ENCODE measurements at regions not wholly inside any gene's neighbourhood (a gene's known extent, or its start where the extent isn't known, plus 50 kb on each side); places are given as distances from the start of the nearest gene placed in this dataset.

DNA sequence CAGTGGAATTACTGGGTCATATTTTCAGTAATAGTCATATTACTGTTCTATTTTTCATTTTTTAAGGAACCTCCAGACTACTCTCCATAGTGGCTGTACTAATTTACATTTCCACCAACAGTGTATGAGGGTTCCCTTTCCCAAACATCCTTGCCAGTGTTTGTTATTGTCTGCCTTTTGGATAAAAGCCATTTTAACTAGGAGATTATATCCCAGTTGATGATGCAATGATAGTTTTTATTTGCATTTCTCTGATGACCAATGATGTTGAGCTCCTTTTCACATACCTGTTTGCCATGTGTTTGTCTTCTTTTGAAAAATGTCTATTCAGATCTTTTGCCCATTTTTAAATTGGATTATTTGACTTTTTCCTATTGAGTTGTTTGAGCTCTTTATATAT, 410.8 kb downstream of the TTLL7 start:
- no peak overlapping the region for H3K27ac ChIP-seq
- H3K36me3 ChIP-seq, result no peaks in the 10 kb centered on the region
- H3K4me3 ChIP-seq, result no peak overlapping the region
- ATAC-seq (no peak), DNase-seq (no peak)
- no peak for TF ChIP-seq POLR2A (IDR thresholded peaks at IDR 0.05)
- TF ChIP-seq, protein P1, sequence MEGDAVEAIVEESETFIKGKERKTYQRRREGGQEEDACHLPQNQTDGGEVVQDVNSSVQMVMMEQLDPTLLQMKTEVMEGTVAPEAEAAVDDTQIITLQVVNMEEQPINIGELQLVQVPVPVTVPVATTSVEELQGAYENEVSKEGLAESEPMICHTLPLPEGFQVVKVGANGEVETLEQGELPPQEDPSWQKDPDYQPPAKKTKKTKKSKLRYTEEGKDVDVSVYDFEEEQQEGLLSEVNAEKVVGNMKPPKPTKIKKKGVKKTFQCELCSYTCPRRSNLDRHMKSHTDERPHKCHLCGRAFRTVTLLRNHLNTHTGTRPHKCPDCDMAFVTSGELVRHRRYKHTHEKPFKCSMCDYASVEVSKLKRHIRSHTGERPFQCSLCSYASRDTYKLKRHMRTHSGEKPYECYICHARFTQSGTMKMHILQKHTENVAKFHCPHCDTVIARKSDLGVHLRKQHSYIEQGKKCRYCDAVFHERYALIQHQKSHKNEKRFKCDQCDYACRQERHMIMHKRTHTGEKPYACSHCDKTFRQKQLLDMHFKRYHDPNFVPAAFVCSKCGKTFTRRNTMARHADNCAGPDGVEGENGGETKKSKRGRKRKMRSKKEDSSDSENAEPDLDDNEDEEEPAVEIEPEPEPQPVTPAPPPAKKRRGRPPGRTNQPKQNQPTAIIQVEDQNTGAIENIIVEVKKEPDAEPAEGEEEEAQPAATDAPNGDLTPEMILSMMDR (IDR thresholded peaks at IDR 0.05 in 4 of 5, conservative IDR thresholded peaks at IDR 0.05 in 1 of 5), result no peak
- no peaks in the 10 kb centered on the region for H3K9me3 ChIP-seq
- intact Hi-C loops (cut with DNase I; ENCODE audit: low total_unique reads) (no loop called here), in situ Hi-C loops (cut with MboI; ENCODE audit: low sequenced_read_pairs in 4 of 4) (no loop called here)
- H3K27me3 ChIP-seq, result no peaks in the 10 kb centered on the region
- no peaks in the 10 kb centered on the region for H3K4me1 ChIP-seq

- intact Hi-C loops (cut with DNase I; ENCODE audit: low total_unique reads) (no loop called here), in situ Hi-C loops (cut with MboI; ENCODE audit: low sequenced_read_pairs in 4 of 4) (no loop called here)
- TF ChIP-seq POLR2A (IDR thresholded peaks at IDR 0.05), result no peak
- TF ChIP-seq, protein P1 (IDR thresholded peaks at IDR 0.05 in 4 of 5, conservative IDR thresholded peaks at IDR 0.05 in 1 of 5), result no peak
- DNase-seq, result no peak
- Histone ChIP-seq H3K27ac (no peak overlapping the region), H3K4me3 (no peak overlapping the region), H3K36me3 (no peaks in the 10 kb centered on the region), H3K27me3 (no peaks in the 10 kb centered on the region), H3K4me1 (no peaks in the 10 kb centered on the region), H3K9me3 (no peaks in the 10 kb centered on the region)
- ATAC-seq, result no peak
Observed at GRCh38 chr1:83583351-83584014, 415.4 kb downstream of the TTLL7 start.

DNA sequence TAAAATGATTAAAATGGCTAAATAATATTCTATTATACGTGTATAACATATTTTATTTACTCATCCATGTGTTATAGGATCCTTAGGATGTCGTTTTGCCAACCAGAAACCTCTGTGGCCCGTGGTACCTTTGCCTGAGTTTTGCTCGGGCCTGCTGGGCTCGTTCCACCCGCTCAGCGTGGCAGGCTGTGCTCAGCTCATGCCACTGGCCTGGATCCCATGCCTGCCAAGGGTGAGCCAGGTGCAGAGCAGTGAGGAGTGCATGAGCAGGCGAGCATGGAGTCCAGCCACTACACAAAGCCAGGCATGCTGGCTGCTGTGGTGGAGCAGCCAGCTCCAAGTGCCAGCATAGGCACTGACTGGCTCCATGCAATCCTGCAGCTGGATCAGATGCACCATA, 417.2 kb downstream of the TTLL7 start:
- intact Hi-C loops (cut with DNase I; ENCODE audit: low total_unique reads), result no loop called here
- Histone ChIP-seq H3K4me3 (no peak overlapping the region), H3K9me3 (no peaks in the 10 kb centered on the region), H3K36me3 (no peaks in the 10 kb centered on the region), H3K4me1 (no peaks in the 10 kb centered on the region), H3K27ac (no peak overlapping the region), H3K27me3 (no peaks in the 10 kb centered on the region)
- ATAC-seq, result no peak
- no peak for TF ChIP-seq POLR2A (IDR thresholded peaks at IDR 0.05)
- TF ChIP-seq, protein P1 (IDR thresholded peaks at IDR 0.05 in 4 of 5, conservative IDR thresholded peaks at IDR 0.05 in 1 of 5), result no peak
- DNase-seq, result no peak
- in situ Hi-C loops (cut with MboI; ENCODE audit: low sequenced_read_pairs in 4 of 4), result no loop called here

DNA sequence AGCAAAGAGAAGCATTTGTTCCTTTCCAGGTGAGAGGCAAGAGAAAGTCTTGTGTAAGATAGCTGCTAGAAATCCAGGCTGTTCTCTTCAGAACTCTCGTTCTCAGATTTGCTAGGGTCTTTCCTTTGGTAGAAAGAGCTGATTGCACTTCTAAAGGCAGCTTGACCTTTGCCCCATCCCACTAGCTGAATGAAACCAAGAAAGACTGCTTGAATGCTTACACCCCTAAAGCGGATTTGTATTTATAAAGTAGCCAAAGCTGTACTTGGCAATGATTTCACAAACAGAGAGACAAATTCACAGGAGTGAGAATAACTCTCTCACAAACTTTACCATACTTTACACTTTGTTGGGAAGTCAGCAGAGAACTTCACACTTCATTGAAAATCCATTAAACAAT, 424.1 kb downstream of the TTLL7 start:
- H3K4me1 ChIP-seq, result no peaks in the 10 kb centered on the region
- in situ Hi-C loops (cut with MboI; ENCODE audit: low sequenced_read_pairs in 4 of 4) (no loop called here), intact Hi-C loops (cut with DNase I; ENCODE audit: low total_unique reads) (no loop called here)
- H3K9me3 ChIP-seq, result no peaks in the 10 kb centered on the region
- no peak for TF ChIP-seq POLR2A (IDR thresholded peaks at IDR 0.05)
- TF ChIP-seq, protein P1 (IDR thresholded peaks at IDR 0.05 in 4 of 5, conservative IDR thresholded peaks at IDR 0.05 in 1 of 5), result no peak
- H3K36me3 ChIP-seq, result no peaks in the 10 kb centered on the region
- ATAC-seq, result no peak
- no peak overlapping the region for H3K4me3 ChIP-seq
- DNase-seq, result no peak
- no peaks in the 10 kb centered on the region for H3K27me3 ChIP-seq
- H3K27ac ChIP-seq, result no peak overlapping the region

GRCh38 chr1:83573776-83574175, 425.2 kb downstream of the TTLL7 start:
- intact Hi-C loops (cut with DNase I; ENCODE audit: low total_unique reads), result no loop called here
- H3K27me3 ChIP-seq, result no peaks in the 10 kb centered on the region
- no peaks in the 10 kb centered on the region for H3K36me3 ChIP-seq
- DNase-seq (no peak), ATAC-seq (no peak)
- H3K4me1 ChIP-seq, result no peaks in the 10 kb centered on the region
- H3K27ac ChIP-seq, result no peak overlapping the region
- H3K9me3 ChIP-seq, result no peaks in the 10 kb centered on the region
- in situ Hi-C loops (cut with MboI; ENCODE audit: low sequenced_read_pairs in 4 of 4), result no loop called here
- no peak for TF ChIP-seq POLR2A (IDR thresholded peaks at IDR 0.05)
- TF ChIP-seq, protein P1 (IDR thresholded peaks at IDR 0.05 in 4 of 5, conservative IDR thresholded peaks at IDR 0.05 in 1 of 5), result no peak
- no peak overlapping the region for H3K4me3 ChIP-seq

All from gastrocnemius medialis (tissue), 4 donors.